Posterior cingulate gyrus (tissue), 11 donors: ENCODE measurements at regions not wholly inside any gene's neighbourhood (a gene's known extent, or its start where the extent isn't known, plus 50 kb on each side); places are given as distances from the start of the nearest gene placed in this dataset.

Experiments used
- DNase-seq, 10 donors: peaks; one replicate each; pipeline versions ENCODE4 v3.0.0 to v3.0.0-alpha.2; 2020 to 2021; ENCODE audit warnings: mixed read lengths in 3 of 10
- intact Hi-C: fragments of 100-400 bp; cut with DNase I; formaldehyde crosslinking; loops from one replicate; pipeline ENCODE4 v1.15.1; 2023

DNA sequence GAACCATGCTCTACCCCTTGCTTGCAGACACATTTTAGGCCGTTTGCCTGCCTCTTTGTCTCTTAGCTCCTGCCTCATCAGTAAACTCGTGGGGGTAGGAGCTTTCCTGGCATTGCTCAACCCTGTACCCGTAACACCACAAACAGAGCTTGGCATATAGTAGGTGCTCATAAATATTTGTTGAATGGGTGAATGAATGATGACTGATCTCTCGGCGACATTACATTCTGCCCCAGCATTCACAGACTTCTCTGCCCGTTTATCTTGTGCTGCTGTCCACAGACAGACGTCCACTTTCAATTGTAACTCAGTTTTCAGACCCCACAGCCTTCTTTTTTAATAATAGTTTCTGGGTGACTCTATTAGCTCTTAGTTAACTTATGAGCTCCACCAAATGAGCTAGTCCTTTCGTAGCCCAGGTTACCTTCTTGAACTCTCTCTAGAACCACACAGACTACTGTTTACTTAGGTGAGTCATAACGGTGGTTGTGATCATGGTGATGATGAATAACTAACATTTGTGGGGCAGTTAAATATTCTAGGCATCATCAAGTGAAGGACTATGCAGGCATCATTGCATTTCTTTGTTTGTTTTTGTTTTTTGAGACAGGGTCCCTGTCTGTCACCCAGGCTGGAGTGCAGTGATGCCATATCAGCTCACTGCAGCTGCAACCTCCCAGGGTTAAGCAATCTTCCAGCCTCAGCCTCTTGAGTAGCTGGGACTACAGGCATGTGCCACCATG, 188.4 kb downstream of the ADAMTS15 start:
- intact Hi-C loops: no loop called here
- no peak for DNase-seq

DNA sequence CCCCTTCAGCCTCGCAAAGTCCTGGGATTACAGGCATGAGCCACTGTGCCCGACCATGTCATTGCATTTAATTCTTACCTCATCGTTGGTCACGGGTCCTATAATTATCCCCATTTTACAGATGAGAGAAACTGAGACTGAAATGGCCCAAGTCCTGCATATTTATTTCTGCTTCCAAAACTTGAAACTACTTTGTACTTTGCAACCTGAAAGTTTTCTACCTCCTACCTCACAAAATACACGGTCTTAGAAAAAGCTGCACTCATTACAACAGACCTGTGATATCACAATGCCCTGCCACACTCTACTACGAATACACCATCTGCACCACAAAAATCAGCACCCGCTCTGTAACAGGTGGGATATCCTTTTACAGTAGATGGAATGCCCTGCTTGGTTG, 189.1 kb downstream of the ADAMTS15 start:
- intact Hi-C loops: no loop called here
- DNase-seq: no peak

DNA sequence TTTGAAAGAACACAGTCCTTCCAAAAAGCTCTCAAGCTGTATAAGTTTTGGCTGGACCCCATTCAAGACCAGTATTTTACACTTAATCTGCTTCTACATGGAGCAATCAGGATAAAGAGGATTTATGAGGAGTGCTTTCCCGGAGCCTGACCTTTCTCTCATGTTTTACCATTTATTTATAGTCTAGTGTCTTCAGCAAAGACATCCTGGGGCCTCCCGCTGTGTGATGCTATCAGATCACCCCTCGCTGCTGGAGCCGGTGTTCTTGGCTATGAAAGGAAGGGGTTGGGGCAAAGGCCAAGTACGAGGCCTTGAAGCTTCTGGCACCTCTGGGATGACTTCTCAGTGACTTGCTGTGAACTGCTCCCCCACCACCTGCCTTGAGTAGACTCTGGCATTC, 189.6 kb downstream of the ADAMTS15 start:
- intact Hi-C loops: no loop called here
- no peak for DNase-seq

DNA sequence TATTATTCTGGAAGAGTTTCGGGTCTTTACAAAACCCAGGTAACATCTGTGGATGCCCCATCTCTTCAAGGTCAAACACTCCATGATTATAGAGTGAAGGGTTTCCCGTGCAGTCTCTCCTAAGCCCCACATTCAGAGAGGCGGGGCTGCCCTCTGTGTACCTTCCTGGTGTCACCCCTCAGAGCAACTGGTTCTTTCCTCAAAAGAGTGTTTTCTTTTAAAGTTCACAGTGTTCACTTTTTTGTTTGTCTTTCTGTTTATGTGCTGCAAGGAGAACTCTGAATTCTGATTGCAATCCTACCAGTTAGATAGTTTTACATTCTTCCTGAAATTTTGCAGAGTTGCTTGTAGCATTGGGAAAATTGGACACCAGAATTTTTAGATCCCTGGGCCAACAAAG, 190.2 kb downstream of the ADAMTS15 start:
- intact Hi-C loops: no loop called here
- no peak for DNase-seq

DNA sequence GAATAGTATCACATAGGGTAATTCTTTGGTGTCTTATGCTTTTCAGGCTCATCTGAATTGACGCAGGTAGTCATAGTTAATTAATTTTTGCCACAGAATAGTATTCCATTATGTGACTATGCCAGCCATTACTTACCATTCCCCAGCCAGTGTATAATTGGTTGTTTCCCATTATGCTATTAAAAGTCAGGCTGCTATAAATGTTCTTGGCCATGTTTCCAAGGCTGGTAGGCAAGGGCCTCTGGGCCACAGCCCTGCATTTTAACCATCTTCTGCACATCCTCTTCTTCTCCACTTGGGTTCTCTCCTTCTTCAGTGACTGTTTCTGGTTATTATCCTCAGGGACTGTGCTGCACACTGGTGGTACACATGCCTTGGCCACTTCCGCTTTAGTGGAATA, 190.9 kb downstream of the ADAMTS15 start:
- DNase-seq: no peak
- intact Hi-C loops: no loop called here

DNA sequence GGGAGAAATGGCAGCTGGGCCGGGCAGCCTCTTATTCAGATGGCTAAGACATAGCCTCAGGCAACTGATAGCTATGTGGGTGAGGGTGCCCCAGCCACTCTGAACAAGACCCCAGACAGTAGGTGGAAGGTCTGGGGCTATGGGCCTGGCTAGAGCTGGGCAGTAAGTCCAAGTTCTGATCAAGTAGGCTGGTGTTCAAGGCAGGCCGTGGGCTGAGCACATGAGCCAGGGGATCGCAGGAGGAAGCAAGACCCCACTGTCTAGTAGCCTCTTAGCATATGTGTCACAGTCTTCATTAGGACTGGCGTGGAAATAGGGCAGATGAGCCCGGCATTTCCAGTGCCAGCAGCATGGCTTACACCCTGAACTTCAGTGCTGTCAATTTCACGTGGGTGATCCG, 192.1 kb downstream of the ADAMTS15 start:
- intact Hi-C loops: no loop called here
- no peak for DNase-seq

DNA sequence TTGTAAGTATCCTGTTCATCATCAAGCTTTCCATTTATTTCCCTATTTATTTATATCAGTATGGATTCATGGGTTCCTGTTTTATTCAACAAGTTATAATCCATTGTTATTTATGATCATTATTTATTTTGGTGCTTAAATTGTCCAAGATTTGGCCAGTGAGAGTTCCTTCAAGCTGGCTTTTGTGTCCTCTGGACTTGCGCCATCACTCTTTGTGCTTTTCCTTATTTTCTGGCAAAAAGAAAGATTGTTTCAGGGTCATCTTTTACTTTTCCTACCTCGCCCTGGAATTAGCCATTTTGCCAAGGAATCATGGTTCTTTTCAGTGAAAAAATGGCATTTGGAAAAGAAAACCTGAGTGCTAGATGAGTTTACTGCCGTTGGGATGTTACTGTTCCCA, 193.4 kb downstream of the ADAMTS15 start:
- no peak for DNase-seq
- intact Hi-C loops: no loop called here

DNA sequence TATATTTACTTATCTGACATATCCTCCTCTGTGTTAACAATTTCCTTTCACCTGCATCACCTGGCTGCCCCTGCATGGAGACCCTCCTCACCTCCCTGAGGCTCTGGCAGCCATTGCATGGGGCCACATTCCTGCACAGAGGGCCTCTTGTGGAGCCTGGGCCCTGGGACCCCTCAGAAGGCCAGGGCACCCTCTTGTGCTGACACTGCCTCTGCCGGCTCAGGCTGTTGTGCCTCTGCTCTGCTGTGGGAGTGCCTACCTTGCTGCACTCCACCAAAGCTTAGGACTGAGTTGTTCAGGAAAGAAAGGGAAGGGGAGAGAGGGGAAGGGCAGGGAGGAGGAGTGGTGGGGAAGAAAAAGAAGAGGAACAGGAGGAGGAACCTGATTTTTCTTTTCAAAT, 194.5 kb downstream of the ADAMTS15 start:
- no peak for DNase-seq
- intact Hi-C loops: no loop called here

DNA sequence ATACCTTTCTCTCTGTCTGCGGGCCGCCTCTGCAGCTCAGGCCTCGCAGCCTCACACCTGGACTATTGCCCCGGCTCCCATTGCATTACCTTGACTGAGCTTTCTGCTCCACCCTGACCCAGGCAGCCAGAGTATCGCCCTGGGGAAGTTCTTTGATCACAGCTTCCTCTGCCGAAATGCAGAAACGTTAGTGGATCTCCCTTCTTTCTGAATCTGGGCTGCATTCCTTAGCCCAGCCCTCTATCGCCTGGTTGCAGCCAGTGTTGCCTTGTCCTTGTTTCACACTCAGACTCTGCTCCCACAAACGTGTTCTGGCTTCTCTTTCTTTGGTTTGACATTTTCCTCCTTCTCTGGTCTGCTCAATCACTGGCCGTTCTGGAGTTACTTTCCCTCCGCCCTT, 195.7 kb downstream of the ADAMTS15 start:
- no peak for DNase-seq
- intact Hi-C loops: no loop called here

DNA sequence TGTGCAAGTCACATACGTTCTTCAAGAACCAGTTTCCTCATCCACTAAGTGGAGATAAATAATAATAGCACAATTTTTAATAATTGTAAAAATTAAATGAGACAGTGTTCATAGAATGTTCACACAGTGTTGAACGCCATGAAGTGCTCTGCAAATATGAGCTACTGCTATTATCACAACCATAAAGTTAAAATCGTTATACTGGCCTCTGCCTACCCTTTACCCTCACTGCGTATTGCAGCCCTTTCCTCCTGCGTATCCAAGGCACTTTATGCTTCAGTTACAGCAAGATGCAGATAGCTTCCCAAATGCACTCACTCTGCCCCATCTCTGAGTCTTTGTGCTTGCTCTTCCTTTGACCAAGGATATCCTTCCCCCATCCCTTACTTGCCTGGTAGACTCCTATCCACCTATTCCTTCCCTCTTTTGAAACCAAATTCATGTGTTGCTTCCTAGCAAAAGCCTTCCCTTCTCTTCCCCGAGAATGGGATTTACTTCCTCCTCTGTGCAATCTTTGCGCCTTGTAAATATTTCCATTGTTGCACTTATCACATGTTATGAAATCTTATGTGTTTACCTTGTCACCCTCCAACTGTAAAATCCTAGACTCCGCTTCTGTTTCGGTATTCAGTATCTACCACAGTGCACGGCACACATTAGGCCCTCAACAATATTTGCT, 196.9 kb downstream of the ADAMTS15 start:
- intact Hi-C loops: no loop called here
- no peak for DNase-seq

DNA sequence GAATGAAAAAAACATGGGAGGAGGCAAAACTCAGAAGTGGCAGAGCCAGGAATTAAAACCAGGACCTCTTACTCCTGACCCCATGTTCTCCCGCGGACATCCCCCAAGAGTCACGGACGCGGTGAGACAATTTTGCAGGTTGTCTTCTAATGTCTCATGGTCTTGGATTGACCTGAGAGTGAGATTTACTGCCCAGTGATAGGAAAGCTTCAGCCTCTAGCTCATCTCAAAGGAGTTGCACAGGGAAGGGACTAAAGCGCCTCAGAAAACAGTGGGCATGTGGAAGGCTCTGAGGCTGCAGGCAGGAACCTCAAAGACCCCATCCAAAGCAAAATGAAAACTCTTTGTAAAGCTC, 197.4 kb downstream of the ADAMTS15 start:
- no peak for DNase-seq
- intact Hi-C loops: no loop called here

DNA sequence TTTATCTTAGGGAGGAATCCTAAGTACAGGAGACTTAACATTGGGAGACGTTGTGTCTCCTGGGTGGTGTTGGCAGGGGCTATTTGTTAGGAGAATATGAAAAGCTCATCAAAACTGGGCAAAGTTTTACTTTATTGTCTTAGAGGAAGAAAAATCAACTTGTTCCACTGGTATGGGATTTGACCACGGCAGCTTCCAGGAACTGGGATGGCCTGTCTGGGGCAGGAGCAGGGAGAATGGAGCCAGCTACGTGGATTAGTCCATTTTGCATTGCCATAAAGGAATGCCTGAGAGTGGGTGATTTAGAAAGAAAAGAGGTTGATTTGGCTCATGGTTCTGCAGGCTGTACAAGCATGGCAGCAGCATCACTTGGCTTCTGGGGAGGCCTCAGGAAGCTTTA, 198.4 kb downstream of the ADAMTS15 start:
- intact Hi-C loops: no loop called here
- DNase-seq: no peak

DNA sequence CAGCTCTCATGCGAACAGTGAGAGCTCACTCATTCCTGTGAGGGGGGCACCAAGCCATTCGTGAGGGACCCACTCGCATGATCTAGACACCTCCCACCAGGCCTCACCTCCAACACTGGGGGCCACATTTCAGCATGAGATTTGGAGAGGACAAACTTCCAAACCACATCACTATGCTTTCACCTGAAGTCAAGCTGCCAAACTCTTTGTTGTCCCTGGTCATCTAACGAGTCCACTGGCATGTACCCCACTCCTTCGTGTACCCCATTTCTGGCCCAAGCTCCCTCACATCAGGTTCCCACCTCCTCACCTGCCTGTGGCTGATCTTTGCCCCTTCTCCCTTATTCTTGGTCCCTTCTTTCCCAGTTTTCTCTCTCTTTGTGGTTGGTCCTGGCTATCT, 198.9 kb downstream of the ADAMTS15 start:
- no peak for DNase-seq
- intact Hi-C loops: no loop called here

DNA sequence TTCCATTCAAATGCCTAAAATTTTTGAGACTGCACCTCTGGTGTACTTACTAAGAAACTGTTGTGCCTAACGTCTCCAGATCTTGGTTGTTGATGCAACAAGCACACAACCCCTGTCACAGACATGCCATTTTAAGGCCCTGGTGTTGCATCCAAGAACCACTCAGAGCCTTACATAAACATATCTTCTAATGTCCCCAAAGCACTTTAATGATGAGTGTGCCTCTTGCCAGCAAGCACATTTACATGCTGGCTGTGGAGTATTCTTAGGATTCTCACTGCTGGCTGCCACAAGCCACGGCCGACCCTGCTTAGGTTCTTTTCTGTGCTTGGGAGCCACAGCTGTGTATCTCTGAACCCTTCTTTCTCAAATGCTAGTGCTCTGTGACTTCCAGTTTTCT, 201.4 kb downstream of the ADAMTS15 start:
- intact Hi-C loops: no loop called here
- DNase-seq: no peak

DNA sequence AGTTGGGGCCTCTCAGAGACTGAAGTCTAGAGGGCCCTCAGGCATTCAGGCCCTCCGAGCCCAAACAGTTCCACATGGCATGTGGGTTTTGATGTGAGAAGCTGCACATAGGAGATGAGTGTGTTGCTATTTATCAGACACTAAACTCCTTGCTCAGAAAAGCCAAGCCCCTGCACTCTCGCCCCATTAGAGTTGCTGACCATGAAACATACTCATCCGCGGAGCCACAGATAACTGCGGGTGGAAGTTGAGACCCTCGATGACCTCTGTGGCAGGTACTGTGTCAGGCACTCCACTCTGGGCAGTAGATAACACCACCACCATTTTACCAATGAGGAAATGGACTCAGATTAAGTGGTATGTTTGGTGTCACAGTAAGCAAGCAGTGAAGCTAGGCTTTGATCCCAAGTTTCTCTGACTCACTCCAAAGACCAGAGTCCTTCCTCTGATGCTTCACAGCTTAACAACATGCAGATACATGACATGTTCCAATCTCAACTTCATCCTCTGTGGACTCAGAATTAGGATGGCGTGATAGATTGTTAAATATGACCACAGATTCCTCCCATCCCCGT, 202.1 kb downstream of the ADAMTS15 start:
- intact Hi-C loops: no loop called here
- no peak for DNase-seq

DNA sequence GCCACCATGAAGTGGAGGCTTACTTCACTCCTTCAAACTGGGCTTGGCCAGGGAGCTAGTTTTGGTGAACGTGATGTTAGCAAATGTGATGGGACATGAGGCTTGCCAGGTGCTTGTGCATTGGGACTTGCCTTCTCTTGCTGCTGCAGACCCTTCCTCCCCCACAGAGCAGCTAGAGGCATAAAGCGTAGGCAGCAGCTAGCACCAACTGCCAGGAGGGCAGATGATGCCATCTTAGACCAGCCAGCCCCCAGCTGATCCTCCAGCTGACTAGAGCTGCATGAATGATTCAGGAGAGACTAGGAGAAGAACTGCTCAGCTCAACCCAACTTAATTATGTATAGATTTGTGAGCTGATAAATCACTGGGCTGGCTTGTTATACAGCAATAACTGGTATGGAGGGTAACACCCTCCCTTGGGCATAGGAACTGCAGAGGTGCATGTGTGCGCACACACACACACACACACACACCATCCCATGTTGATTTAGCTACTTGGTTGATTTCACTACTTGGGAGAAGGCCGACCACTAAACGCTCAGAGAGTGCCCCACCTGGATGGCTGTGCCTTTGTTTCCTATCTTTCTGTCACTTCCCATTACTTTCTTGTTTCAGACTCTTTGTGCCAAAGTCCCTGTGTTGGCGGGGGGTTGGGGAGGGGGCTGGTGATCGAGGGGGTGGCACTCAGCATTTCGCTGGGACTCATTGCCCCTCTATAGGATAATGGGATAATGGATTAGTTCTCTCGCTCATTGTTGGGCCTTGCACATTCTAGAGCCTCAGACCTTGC, 202.8 kb downstream of the ADAMTS15 start:
- no peak for DNase-seq
- intact Hi-C loops: no loop called here

DNA sequence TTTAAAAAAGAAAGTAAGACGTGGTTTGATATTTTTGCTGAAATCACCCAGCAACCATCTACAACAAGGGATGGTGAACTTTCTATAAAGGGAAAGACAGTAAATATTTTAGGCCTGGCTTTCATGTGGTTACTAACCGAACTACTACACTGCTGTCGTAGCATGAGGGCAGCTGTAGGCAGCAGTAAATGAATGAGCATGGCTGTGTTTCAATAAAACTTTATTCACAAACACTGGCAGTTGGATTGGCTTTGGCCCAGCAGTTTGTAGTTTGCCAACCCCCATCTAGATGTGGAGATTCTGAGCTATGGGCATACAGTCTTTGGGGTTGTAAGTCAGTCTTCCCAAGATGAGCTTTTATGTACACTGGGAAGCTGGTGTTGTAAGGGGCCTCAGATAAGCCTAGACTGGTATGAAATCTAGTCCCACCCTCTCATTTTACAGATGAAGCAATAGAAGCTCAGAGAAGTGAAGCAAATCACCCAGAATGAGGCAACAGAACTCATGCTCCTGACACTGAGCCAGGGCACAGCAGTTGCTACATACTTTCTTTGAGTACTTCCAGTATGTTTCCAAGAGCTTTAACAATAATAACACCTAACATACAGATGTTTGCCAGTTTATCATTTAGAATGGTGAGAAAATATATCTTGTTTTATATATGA, 204.4 kb downstream of the ADAMTS15 start:
- DNase-seq: no peak
- intact Hi-C loops: no loop called here

DNA sequence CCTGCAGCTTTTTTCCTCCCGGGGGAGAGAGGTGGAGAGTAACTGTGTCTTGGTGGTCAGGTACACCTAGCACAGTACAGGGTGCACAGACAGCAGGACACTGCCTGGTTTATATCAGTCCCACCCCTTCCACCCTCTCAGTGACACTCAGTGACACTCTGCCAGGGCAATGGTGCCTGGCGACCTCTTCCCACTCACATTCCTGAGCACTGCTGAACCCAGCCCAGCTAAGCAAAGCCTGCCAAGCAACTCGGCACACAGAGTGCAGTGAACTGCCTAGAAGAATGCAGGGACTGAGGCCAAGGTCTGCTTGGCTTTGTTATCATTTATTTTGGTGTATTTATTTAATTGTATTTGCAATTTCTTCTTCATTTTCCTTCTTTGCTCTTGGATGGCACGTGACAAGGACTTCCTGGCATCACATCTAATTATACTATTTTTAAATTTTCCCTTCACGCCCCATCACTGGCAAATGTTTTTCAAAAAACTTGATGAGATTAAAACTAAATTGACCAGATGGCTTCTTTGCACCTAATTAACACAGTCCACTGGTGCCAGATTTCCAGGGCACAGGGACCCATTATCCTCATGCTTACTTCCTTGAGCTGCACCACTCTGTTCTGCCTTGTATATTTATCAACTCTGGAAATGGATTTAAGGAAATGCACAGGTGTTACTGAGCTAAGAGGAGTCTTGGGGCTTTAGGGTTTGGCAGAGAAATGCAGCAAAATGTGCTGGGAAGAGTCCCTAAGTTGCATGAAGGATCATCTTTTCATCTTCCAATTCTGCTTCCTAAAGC, 205.6 kb downstream of the ADAMTS15 start:
- intact Hi-C loops: no loop called here
- DNase-seq: peak in 3 of 10 donors; percentile 17 to 25 (median 25)

DNA sequence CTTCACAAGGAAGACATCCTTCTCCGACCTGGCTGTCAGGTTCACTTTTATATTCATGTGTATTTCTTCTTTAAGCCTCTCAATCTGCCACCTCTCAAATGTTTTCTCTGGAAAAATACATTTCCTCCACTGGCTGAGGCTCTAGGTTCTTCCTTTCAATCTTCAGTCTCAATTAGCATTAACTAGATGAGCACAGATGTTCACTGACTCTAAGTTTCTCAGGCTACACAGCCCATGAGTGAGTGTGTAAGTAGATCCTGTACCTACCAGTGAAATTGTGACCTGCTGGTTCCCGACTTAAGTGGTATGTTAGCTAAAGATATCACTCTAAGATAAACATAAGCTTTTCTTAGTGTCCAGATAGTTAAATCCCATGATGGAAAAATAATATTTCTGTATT, 206.9 kb downstream of the ADAMTS15 start:
- intact Hi-C loops: no loop called here
- DNase-seq: no peak

DNA sequence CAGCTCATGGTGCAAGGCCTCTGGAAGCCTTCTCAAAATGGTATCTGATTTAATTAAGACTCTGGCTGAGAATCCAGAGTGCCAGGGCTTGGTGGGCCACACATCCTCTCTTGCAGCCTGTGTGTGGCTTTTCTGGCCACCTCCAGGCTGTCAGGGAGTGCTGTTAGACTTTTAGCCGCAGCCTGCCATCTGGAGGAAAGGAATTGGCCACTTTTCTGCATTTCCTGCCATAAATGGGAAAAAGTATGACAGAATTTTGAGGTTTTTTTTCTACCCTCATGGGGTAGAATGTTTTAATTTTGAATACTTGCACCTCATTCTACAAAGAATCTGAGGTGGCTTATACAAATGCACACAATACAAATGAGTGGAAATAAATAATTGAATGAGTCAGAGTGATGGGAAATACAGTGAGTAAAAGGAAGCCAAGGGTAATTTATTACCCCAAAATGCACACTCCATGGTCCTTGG, 218.4 kb downstream of the ADAMTS15 start:
- intact Hi-C loops: loop anchor here (2.0 kb wide), 1 partner anchor 232 kb away; no protein-coding TSS in a partner anchor
- peak in 2 of 10 donors; percentile 36 to 66 for DNase-seq
